ENCODE measurements at regions not wholly inside any gene's neighbourhood (a gene's known extent, or its start where the extent isn't known, plus 50 kb on each side); places are given as distances from the start of the nearest gene placed in this dataset.

- TF ChIP-seq IKZF2 (IDR thresholded peaks at IDR 0.05) (no peak), TCF12 (IDR thresholded peaks at IDR 0.05; ENCODE audit: low read depth, low read length) (no peak), ETV6 (conservative IDR thresholded peaks at IDR 0.05 in 1 of 2, IDR thresholded peaks at IDR 0.05 in 1 of 2; ENCODE audit: borderline replicate concordance in 1 of 2, low read depth in 1 of 2) (no peak), ESRRA (IDR thresholded peaks at IDR 0.05; ENCODE audit: low read length) (no peak)
Observed at GRCh38 chr6:82571455-82571854, 207.8 kb downstream of the TPBG start (continued).

- Histone ChIP-seq H3K4me3 (no peak overlapping the region), H3K4me2 (ENCODE audit: control insufficient read depth, insufficient read depth) (no peak overlapping the region), H2AFZ (ENCODE audit: control insufficient read depth, low read depth, low read length) (no peak overlapping the region), H3K27me3 (replicated peaks in 1 of 2; ENCODE audit: control insufficient read depth in 2 of 2, insufficient read depth in 2 of 2, low read length in 1 of 2) (no peaks in the 10 kb centered on the region), H3K36me3 (ENCODE audit: control insufficient read depth in 2 of 2, insufficient read depth in 2 of 2, low read length in 1 of 2) (no peaks in the 10 kb centered on the region), H3K9ac (ENCODE audit: control insufficient read depth, insufficient read depth, low read length) (no peak overlapping the region), H3K79me2 (ENCODE audit: control insufficient read depth, insufficient read depth, low read length) (no peaks in the 10 kb centered on the region), H4K20me1 (ENCODE audit: control insufficient read depth, insufficient read depth) (no peaks in the 10 kb centered on the region), H3K27ac (ENCODE audit: control insufficient read depth, insufficient read depth) (no peak overlapping the region), H3K4me1 (ENCODE audit: control insufficient read depth, insufficient read depth, low read length) (peaks cover 3% of the 10 kb centered on the region), H3K9me3 (replicated peaks; ENCODE audit: control insufficient read depth, insufficient read depth, low read length) (no peaks in the 10 kb centered on the region; the same call in 2 of the 3 replicates)
- ATAC-seq (no peak), DNase-seq (ENCODE audit: low read depth, low spot score) (no peak), FAIRE-seq (no peak)
- in situ Hi-C loops (cut with MboI) (no loop called here), intact Hi-C loops (cut with micrococcal nuclease; ENCODE audit: unreplicated experiment) (no loop called here)
- POLR2A ChIA-PET = no interaction called here
- SMC1A ChIA-PET (ENCODE audit: uncharacterized antibody, unreplicated experiment) = no interaction called here
- BruUV-seq (replicated peaks) = no TSS peak
- RAD21 ChIA-PET (ENCODE audit: unreplicated experiment) = no interaction called here
- CTCF ChIA-PET = no interaction called here
- 19% methylated on average over 3 of the region's 3 CpGs for WGBS (ENCODE audit: insufficient coverage, insufficient replicate concordance, low lambda C conversion rate, missing lambda C conversion rate)
- TF ChIP-seq NFYA (IDR thresholded peaks at IDR 0.05; ENCODE audit: borderline replicate concordance, low read depth, low read length) = no peak
- TF ChIP-seq NRF1 (conservative IDR thresholded peaks at IDR 0.05; ENCODE audit: low read depth, low read length) = no peak
- no peak for TF ChIP-seq ZZZ3 (IDR thresholded peaks at IDR 0.05; ENCODE audit: control insufficient read depth, insufficient read length, low read depth)
- TF ChIP-seq CUX1 (IDR thresholded peaks at IDR 0.05; ENCODE audit: insufficient replicate concordance, low read depth, low read length) = no peak
- no peak for TF ChIP-seq TCF3 (IDR thresholded peaks at IDR 0.05; ENCODE audit: borderline replicate concordance, insufficient read depth, low read depth, low read length)
- TF ChIP-seq MEF2B (IDR thresholded peaks at IDR 0.05; ENCODE audit: partially characterized antibody, poor library complexity, severe bottlenecking) = no peak
- TF ChIP-seq HDGF (IDR thresholded peaks at IDR 0.05) = no peak
- TF ChIP-seq ETV6 (conservative IDR thresholded peaks at IDR 0.05 in 1 of 2, IDR thresholded peaks at IDR 0.05 in 1 of 2; ENCODE audit: borderline replicate concordance in 1 of 2, low read depth in 1 of 2) = no peak
- no peak for TF ChIP-seq HSF1 (IDR thresholded peaks at IDR 0.05; ENCODE audit: low read depth, low read length)
- no peak for TF ChIP-seq CHD2 (IDR thresholded peaks at IDR 0.05; ENCODE audit: borderline replicate concordance, low read depth, low read length)
- TF ChIP-seq RAD51 (IDR thresholded peaks at IDR 0.05) = no peak
- no peak for TF ChIP-seq PAX8 (IDR thresholded peaks at IDR 0.05)
- TF ChIP-seq RFX5 (IDR thresholded peaks at IDR 0.05; ENCODE audit: low read depth, low read length) = no peak
- TF ChIP-seq ESRRA (IDR thresholded peaks at IDR 0.05; ENCODE audit: low read length) = no peak
- no peak for TF ChIP-seq ZNF274 (IDR thresholded peaks at IDR 0.05; ENCODE audit: insufficient read depth, insufficient read length)
Observed at GRCh38 chr6:82573254-82573972, 209.8 kb downstream of the TPBG start.
